BE2C (cell line): ENCODE measurements at regions not wholly inside any gene's neighbourhood (a gene's known extent, or its start where the extent isn't known, plus 50 kb on each side); places are given as distances from the start of the nearest gene placed in this dataset.
A peak's percentile ranks its signal among the peaks of the same experiment; 100 is the strongest.

Experiments
- DNase-seq: peaks from one replicate; pipeline ENCODE4 v3.0.0-alpha.2; 2020
- H3K27me3 ChIP-seq: fragments of 250-450 bp; sonication (Bioruptor Pico); 2 replicates; pipeline ENCODE4 v1.5.1; 2020; ENCODE audit warnings: mild to moderate bottlenecking
- H3K36me3 ChIP-seq: fragments of 250-450 bp; sonication (Bioruptor Pico); 2 replicates; pipeline ENCODE4 v1.5.1; 2020; ENCODE audit warnings: mild to moderate bottlenecking
- H3K4me1 ChIP-seq: fragments of 250-450 bp; sonication (Bioruptor Pico); 2 replicates; pipeline ENCODE4 v1.5.1; 2020
- H3K4me3 ChIP-seq: 2 replicates; pipeline ENCODE4 v1.5.1; 2011; ENCODE audit warnings: low read depth, low read length
- H3K9me3 ChIP-seq: fragments of 250-450 bp; sonication (Bioruptor Pico); 2 replicates; pipeline ENCODE4 v1.5.1; 2020
- TF ChIP-seq, protein P1 (sequence below): IDR thresholded peaks from 2 replicates; pipeline ENCODE4 v1.5.1; 2012; ENCODE audit warnings: mild to moderate bottlenecking, low read depth, low read length

GRCh38 chr3:194197396-194197960 is 61.5 kb downstream of the HES1 start:
- no peak for DNase-seq
- Histone ChIP-seq H3K27me3 (no peaks in the 10 kb centered on the region), H3K4me1 (peaks cover 13% of the 10 kb centered on the region), H3K4me3 (no peak overlapping the region), H3K9me3 (no peaks in the 10 kb centered on the region), H3K36me3 (no peaks in the 10 kb centered on the region)
- TF ChIP-seq, protein P1, sequence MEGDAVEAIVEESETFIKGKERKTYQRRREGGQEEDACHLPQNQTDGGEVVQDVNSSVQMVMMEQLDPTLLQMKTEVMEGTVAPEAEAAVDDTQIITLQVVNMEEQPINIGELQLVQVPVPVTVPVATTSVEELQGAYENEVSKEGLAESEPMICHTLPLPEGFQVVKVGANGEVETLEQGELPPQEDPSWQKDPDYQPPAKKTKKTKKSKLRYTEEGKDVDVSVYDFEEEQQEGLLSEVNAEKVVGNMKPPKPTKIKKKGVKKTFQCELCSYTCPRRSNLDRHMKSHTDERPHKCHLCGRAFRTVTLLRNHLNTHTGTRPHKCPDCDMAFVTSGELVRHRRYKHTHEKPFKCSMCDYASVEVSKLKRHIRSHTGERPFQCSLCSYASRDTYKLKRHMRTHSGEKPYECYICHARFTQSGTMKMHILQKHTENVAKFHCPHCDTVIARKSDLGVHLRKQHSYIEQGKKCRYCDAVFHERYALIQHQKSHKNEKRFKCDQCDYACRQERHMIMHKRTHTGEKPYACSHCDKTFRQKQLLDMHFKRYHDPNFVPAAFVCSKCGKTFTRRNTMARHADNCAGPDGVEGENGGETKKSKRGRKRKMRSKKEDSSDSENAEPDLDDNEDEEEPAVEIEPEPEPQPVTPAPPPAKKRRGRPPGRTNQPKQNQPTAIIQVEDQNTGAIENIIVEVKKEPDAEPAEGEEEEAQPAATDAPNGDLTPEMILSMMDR = no peak

DNA sequence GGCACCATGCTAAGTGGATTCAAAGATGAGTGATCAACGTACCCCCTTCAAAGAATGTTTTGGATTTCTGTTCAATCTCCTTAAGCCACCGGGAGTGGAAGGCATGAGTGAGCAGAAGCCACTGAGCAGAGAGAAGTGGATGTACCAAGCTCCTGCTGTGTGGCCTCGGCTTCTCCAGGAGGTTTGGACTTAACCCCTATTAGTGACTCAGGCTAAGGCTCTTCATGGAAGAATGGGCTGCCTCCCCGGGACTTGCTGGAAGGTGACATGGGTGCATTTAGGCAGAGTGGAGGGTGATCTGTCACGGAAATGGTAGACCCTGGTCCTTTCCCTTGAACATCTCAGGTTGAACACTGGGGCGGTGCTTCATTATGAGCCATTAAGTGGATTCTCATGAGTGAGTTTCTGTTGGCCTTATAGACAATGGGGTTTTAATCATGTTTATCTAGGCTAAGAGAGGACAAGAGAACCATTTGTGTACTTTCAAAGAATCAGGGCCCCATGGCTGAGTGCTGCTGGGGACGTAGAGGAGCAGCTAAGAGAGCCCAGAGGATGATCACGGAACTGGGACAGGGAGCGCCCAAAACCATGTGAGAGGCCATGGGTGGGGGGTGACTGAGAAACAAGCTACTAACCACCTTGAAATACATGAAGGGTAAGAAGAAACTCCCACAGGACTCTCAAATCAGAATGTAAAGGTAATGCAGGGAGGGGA is 62.2 kb downstream of the HES1 start:
- Histone ChIP-seq H3K36me3 (no peaks in the 10 kb centered on the region), H3K27me3 (no peaks in the 10 kb centered on the region), H3K9me3 (no peaks in the 10 kb centered on the region), H3K4me1 (peaks cover 13% of the 10 kb centered on the region), H3K4me3 (no peak overlapping the region)
- TF ChIP-seq, protein P1 = no peak
- no peak for DNase-seq

DNA sequence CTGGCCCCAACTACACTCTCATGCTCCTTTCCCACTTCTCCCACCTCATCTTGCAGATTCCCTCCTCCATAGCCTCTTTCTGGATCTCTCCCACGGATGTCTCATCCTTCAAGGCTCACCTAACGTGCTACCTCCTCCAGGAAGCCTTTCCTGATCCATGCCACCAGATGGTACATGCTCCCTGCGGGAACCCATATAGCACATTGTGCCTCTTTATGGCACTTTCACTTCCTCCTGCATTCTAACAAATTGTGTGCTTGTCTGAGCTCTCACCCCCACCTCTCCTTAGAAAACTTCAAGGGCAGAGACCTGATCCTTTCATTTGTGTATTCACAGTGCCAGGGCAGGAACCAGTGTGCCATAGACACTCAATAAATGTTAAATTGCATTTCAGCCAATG is 63.0 kb downstream of the HES1 start:
- no peaks in the 10 kb centered on the region for H3K36me3 ChIP-seq
- peaks cover 13% of the 10 kb centered on the region for H3K4me1 ChIP-seq
- H3K4me3 ChIP-seq = no peak overlapping the region
- no peaks in the 10 kb centered on the region for H3K27me3 ChIP-seq
- DNase-seq = no peak
- no peaks in the 10 kb centered on the region for H3K9me3 ChIP-seq
- TF ChIP-seq, protein P1 = no peak

GRCh38 chr3:194200422-194201081 is 64.6 kb downstream of the HES1 start:
- TF ChIP-seq, protein P1 = no peak
- Histone ChIP-seq H3K27me3 (no peaks in the 10 kb centered on the region), H3K4me1 (peaks cover 15% of the 10 kb centered on the region), H3K9me3 (no peaks in the 10 kb centered on the region), H3K36me3 (no peaks in the 10 kb centered on the region), H3K4me3 (no peak overlapping the region)
- DNase-seq = peak; percentile 22

- TF ChIP-seq, protein P1 = no peak
- Histone ChIP-seq H3K4me3 (no peak overlapping the region), H3K27me3 (no peaks in the 10 kb centered on the region), H3K4me1 (peaks cover 28% of the 10 kb centered on the region), H3K9me3 (no peaks in the 10 kb centered on the region), H3K36me3 (no peaks in the 10 kb centered on the region)
- DNase-seq = no peak
These were observed 66.2 kb downstream of the HES1 start for GRCh38 chr3:194201953-194202666.
